Sigmoid colon (tissue), 4 donors: ENCODE measurements at regions not wholly inside any gene's neighbourhood (a gene's known extent, or its start where the extent isn't known, plus 50 kb on each side); places are given as distances from the start of the nearest gene placed in this dataset.

Source experiments
- CTCF ChIP-seq, 4 experiments: fragments of 450-650 bp in 3 of 4; fragments of 200-600 bp in 1 of 4; IDR thresholded peaks; one replicate each; pipeline ENCODE4 v1.5.1; 2016 to 2019; ENCODE audit warnings: antibody characterized with exemption in 4 of 4, mild to moderate bottlenecking in 3 of 4, moderate library complexity in 2 of 4
- EP300 ChIP-seq, 4 donors: sonication (generic); formaldehyde crosslinking; IDR thresholded peaks; one replicate each; pipeline ENCODE4 v1.6.1; 2017; ENCODE audit warnings: antibody characterized with exemption in 4 of 4
- POLR2A ChIP-seq, 2 donors: fragments of 450-650 bp; IDR thresholded peaks; one replicate each; pipeline ENCODE4 v1.6.1; 2016; ENCODE audit warnings: antibody characterized with exemption in 2 of 2, mild to moderate bottlenecking in 2 of 2, moderate library complexity in 2 of 2
- POLR2AphosphoS5 ChIP-seq, 4 donors: sonication (generic); formaldehyde crosslinking; IDR thresholded peaks; one replicate each; pipeline ENCODE4 v1.6.1; 2017; ENCODE audit warnings: antibody characterized with exemption in 4 of 4

- no peak for TF ChIP-seq POLR2AphosphoS5 (IDR thresholded peaks at IDR 0.05)
- TF ChIP-seq CTCF (IDR thresholded peaks at IDR 0.05): no peak
- TF ChIP-seq POLR2A (IDR thresholded peaks at IDR 0.05): no peak
- TF ChIP-seq EP300 (IDR thresholded peaks at IDR 0.05): no peak
These were observed 377.7 kb downstream of the NUAK1 start for GRCh38 chr12:105761075-105761474.
